ENCODE measurements at regions not wholly inside any gene's neighbourhood (a gene's known extent, or its start where the extent isn't known, plus 50 kb on each side); places are given as distances from the start of the nearest gene placed in this dataset.

DNA sequence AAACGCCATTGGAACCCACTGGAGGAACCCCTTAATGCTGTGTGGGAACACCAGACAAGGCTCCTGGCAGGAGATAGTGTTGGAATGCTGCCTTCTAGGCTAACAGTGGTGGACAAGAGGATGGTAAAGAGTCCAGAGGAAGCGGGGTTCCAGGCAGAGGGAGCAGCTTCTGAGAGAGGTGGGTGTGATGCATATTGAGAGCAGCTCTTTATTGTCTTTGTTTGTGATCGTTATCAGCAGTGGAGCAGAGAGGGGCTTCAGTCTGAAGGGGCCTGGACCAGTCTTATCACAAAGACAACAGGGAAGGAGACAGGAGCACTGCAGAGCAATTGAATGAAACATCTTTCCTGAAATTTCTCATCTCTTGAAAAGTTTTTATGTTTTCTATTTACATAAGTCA, 106.8 kb upstream of the PLET1 start:
- TF ChIP-seq JUND (IDR thresholded peaks at IDR 0.05; ENCODE audit: low read length): no peak
- TF ChIP-seq POLR2A (IDR thresholded peaks at IDR 0.05; ENCODE audit: control extremely low read depth in 1 of 2, low read depth in 2 of 2, low read length in 2 of 2): no peak
- no peak for TF ChIP-seq CTCF (IDR thresholded peaks at IDR 0.05; ENCODE audit: control extremely low read depth in 1 of 3, insufficient read depth in 1 of 3, low read depth in 1 of 3, low read length in 3 of 3)
- TF ChIP-seq KDM1A (IDR thresholded peaks at IDR 0.05; ENCODE audit: borderline replicate concordance, low read length): no peak

Data from H1 (cell line).